ENCODE measurements at regions not wholly inside any gene's neighbourhood (a gene's known extent, or its start where the extent isn't known, plus 50 kb on each side); places are given as distances from the start of the nearest gene placed in this dataset.

- no peak for DNase-seq
Measured at GRCh38 chr10:131745591-131745990, 155.2 kb upstream of the PPP2R2D start.

- no peak for DNase-seq
Measured at GRCh38 chr10:131746241-131746711, 154.5 kb upstream of the PPP2R2D start.

GRCh38 chr10:131746785-131747184 is 154.0 kb upstream of the PPP2R2D start:
- DNase-seq, result no peak

- DNase-seq, result no peak
Measured at GRCh38 chr10:131747251-131747650, 153.6 kb upstream of the PPP2R2D start.

- no peak for DNase-seq
Measured at GRCh38 chr10:131747791-131748190, 153.0 kb upstream of the PPP2R2D start.

- DNase-seq, result no peak
Measured at GRCh38 chr10:131748191-131748590, 152.6 kb upstream of the PPP2R2D start.

GRCh38 chr10:131748831-131749766 is 151.7 kb upstream of the PPP2R2D start:
- DNase-seq, result no peak

- no peak for DNase-seq
Measured at GRCh38 chr10:131749767-131750142, 151.1 kb upstream of the PPP2R2D start.

GRCh38 chr10:131750171-131750895 is 150.5 kb upstream of the PPP2R2D start:
- no peak for DNase-seq

- no peak for DNase-seq
Measured at GRCh38 chr10:131750973-131751826, 149.6 kb upstream of the PPP2R2D start.

GRCh38 chr10:131751827-131752775 is 148.7 kb upstream of the PPP2R2D start:
- no peak for DNase-seq

- no peak for DNase-seq
Measured at GRCh38 chr10:131753336-131753735, 147.5 kb upstream of the PPP2R2D start.

- DNase-seq, result no peak
Measured at GRCh38 chr10:131755200-131755599, 145.6 kb upstream of the PPP2R2D start.

GRCh38 chr10:131757285-131758058 is 143.3 kb upstream of the PPP2R2D start:
- DNase-seq, result no peak

- DNase-seq, result no peak
Measured at GRCh38 chr10:131758062-131758938, 142.5 kb upstream of the PPP2R2D start.

- no peak for DNase-seq
Measured at GRCh38 chr10:131758939-131759301, 141.9 kb upstream of the PPP2R2D start.

GRCh38 chr10:131759347-131759746 is 141.5 kb upstream of the PPP2R2D start:
- no peak for DNase-seq

GRCh38 chr10:131760416-131761166 is 140.2 kb upstream of the PPP2R2D start:
- DNase-seq, result no peak
